ENCODE measurements at regions not wholly inside any gene's neighbourhood (a gene's known extent, or its start where the extent isn't known, plus 50 kb on each side); places are given as distances from the start of the nearest gene placed in this dataset.

GRCh38 chr6:44606504-44606903 lies 219.0 kb downstream of the CDC5L start:
- no peak for DNase-seq (ENCODE audit: low read depth in 2 of 2)

GRCh38 chr6:44606976-44607375 lies 219.5 kb downstream of the CDC5L start:
- DNase-seq (ENCODE audit: low read depth in 2 of 2) = no peak

GRCh38 chr6:44608175-44608574 lies 220.7 kb downstream of the CDC5L start:
- DNase-seq (ENCODE audit: low read depth in 2 of 2) = no peak

- DNase-seq (ENCODE audit: low read depth in 2 of 2) = no peak
Measured at GRCh38 chr6:44609051-44609612, 221.6 kb downstream of the CDC5L start.

- no peak for DNase-seq (ENCODE audit: low read depth in 2 of 2)
Measured at GRCh38 chr6:44614396-44614795, 226.9 kb downstream of the CDC5L start.

GRCh38 chr6:44615621-44616020 lies 228.1 kb downstream of the CDC5L start:
- DNase-seq (ENCODE audit: low read depth in 2 of 2) = no peak

- DNase-seq (ENCODE audit: low read depth in 2 of 2) = no peak
Measured at GRCh38 chr6:44617416-44617815, 229.9 kb downstream of the CDC5L start.

GRCh38 chr6:44618371-44618770 lies 230.9 kb downstream of the CDC5L start:
- DNase-seq (ENCODE audit: low read depth in 2 of 2) = no peak

GRCh38 chr6:44620922-44621321 lies 233.4 kb downstream of the CDC5L start:
- DNase-seq (ENCODE audit: low read depth in 2 of 2) = no peak

GRCh38 chr6:44621846-44622245 lies 234.3 kb downstream of the CDC5L start:
- no peak for DNase-seq (ENCODE audit: low read depth in 2 of 2)

- no peak for DNase-seq (ENCODE audit: low read depth in 2 of 2)
Measured at GRCh38 chr6:44622555-44622954, 235.0 kb downstream of the CDC5L start.

GRCh38 chr6:44622956-44623355 lies 235.4 kb downstream of the CDC5L start:
- DNase-seq (ENCODE audit: low read depth in 2 of 2) = no peak

GRCh38 chr6:44624226-44624625 lies 236.7 kb downstream of the CDC5L start:
- no peak for DNase-seq (ENCODE audit: low read depth in 2 of 2)

GRCh38 chr6:44624936-44625573 lies 237.5 kb downstream of the CDC5L start:
- no peak for DNase-seq (ENCODE audit: low read depth in 2 of 2)

GRCh38 chr6:44625996-44626395 lies 238.5 kb downstream of the CDC5L start:
- no peak for DNase-seq (ENCODE audit: low read depth in 2 of 2)

- no peak for DNase-seq (ENCODE audit: low read depth in 2 of 2)
Measured at GRCh38 chr6:44626616-44627015, 239.1 kb downstream of the CDC5L start.

GRCh38 chr6:44627091-44627882 lies 239.8 kb downstream of the CDC5L start:
- DNase-seq (ENCODE audit: low read depth in 2 of 2) = no peak

GRCh38 chr6:44627883-44628271 lies 240.4 kb downstream of the CDC5L start:
- DNase-seq (ENCODE audit: low read depth in 2 of 2) = no peak

GRCh38 chr6:44628347-44628746 lies 240.8 kb downstream of the CDC5L start:
- no peak for DNase-seq (ENCODE audit: low read depth in 2 of 2)

GRCh38 chr6:44629636-44630035 lies 242.1 kb downstream of the CDC5L start:
- no peak for DNase-seq (ENCODE audit: low read depth in 2 of 2)

- DNase-seq (ENCODE audit: low read depth in 2 of 2) = peak; percentile 2 to 22
Measured at GRCh38 chr6:44630125-44631028, 242.9 kb downstream of the CDC5L start.

- DNase-seq (ENCODE audit: low read depth in 2 of 2) = no peak
Measured at GRCh38 chr6:44631968-44632367, 244.5 kb downstream of the CDC5L start.

Data from stimulated activated CD4-positive, alpha-beta T cell treated with anti-CD3 and anti-CD28 coated beads, Interleukin-12 subunit alpha, Interleukin-12 subunit beta, amount 100 ng/mL, for 24 hours (primary cell).